ENCODE measurements at regions not wholly inside any gene's neighbourhood (a gene's known extent, or its start where the extent isn't known, plus 50 kb on each side); places are given as distances from the start of the nearest gene placed in this dataset.

DNA sequence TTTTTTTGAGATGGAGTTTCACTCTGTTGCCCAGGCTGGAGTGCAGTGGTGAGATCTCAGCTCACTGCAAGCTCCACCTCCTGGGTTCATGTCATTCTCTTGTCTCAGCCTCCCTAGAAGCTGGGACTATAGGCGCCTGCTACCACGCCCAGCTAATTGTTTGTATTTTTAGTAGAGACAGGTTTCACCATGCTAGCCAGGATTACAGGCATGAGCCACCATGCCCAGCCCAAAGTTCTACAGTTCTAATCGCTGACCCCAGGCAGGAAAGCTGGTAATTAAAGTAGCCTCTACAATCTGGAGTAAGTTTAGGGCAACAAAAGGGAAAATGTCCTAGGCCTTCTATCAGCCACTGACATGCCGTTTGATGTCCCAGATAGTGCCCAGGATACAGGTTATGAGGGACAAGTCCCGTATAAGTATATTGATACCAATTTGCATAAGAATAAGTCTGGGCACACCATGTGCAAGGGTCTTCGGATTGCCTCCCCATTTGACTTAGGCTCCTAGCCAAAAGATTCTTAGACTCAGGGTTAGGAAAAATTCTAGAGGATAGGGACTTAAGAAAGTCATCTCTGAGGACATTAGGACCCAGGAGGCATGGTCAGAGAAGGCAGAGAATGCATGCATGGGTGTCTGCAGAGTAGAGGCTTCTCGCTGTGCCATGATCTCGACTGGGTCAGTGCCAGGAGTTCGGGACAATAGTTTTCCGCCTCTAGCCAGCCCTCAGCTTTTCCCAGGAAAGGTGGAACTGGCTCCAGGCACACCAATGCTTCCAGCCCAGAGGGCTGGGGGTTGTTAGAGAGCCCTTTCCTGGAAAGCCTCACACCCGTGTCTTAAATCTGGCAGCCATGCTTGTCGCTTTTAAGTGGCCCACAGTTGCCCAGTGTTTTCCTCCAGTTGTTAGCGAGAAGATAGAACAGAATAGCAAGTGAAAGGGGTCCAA lies 1111.1 kb downstream of the TAF11L14 start:
- no peak for DNase-seq
- peaks cover 10% of the 10 kb centered on the region for H3K9me3 Mint-ChIP-seq (ENCODE audit: unreplicated experiment)
- Histone ChIP-seq H3K27me3 (replicated peaks; ENCODE audit: control insufficient read depth, insufficient read depth, low read length) (no peaks in the 10 kb centered on the region), H3K4me1 (no peaks in the 10 kb centered on the region), H3K4me3 (ENCODE audit: low read depth, low read length) (peak overlapping the region; percentile 24), H3K9me3 (no peaks in the 10 kb centered on the region), H3K36me3 (ENCODE audit: control insufficient read depth, insufficient read depth, low read length) (no peaks in the 10 kb centered on the region)
- H3K27ac Mint-ChIP-seq (ENCODE audit: unreplicated experiment): no peak overlapping the region
- no peaks in the 10 kb centered on the region for H3K27me3 Mint-ChIP-seq (ENCODE audit: insufficient read depth, unreplicated experiment)
- intact Hi-C loops (cut with micrococcal nuclease; ENCODE audit: unreplicated experiment): no loop called here
- H3K36me3 Mint-ChIP-seq (ENCODE audit: insufficient read depth, unreplicated experiment): no peaks in the 10 kb centered on the region
- BruUV-seq (replicated peaks): no TSS peak
- ChIA-PET CTCF (no interaction called here), POLR2A (interaction anchor here (0.6 kb wide), 1 partner anchor 65 kb away, joined by 4 read pairs; no protein-coding TSS in a partner anchor)
- TF ChIP-seq, protein P1, sequence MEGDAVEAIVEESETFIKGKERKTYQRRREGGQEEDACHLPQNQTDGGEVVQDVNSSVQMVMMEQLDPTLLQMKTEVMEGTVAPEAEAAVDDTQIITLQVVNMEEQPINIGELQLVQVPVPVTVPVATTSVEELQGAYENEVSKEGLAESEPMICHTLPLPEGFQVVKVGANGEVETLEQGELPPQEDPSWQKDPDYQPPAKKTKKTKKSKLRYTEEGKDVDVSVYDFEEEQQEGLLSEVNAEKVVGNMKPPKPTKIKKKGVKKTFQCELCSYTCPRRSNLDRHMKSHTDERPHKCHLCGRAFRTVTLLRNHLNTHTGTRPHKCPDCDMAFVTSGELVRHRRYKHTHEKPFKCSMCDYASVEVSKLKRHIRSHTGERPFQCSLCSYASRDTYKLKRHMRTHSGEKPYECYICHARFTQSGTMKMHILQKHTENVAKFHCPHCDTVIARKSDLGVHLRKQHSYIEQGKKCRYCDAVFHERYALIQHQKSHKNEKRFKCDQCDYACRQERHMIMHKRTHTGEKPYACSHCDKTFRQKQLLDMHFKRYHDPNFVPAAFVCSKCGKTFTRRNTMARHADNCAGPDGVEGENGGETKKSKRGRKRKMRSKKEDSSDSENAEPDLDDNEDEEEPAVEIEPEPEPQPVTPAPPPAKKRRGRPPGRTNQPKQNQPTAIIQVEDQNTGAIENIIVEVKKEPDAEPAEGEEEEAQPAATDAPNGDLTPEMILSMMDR (IDR thresholded peaks at IDR 0.05; ENCODE audit: insufficient read depth in 1 of 2, low read depth in 1 of 2, low read length in 1 of 2, severe bottlenecking in 1 of 2, unreplicated experiment in 1 of 2): no peak
- no peaks in the 10 kb centered on the region for H3K4me1 Mint-ChIP-seq (ENCODE audit: low read depth, unreplicated experiment)
- H3K4me3 Mint-ChIP-seq (ENCODE audit: unreplicated experiment): peak overlapping the region; percentile 72

DNA sequence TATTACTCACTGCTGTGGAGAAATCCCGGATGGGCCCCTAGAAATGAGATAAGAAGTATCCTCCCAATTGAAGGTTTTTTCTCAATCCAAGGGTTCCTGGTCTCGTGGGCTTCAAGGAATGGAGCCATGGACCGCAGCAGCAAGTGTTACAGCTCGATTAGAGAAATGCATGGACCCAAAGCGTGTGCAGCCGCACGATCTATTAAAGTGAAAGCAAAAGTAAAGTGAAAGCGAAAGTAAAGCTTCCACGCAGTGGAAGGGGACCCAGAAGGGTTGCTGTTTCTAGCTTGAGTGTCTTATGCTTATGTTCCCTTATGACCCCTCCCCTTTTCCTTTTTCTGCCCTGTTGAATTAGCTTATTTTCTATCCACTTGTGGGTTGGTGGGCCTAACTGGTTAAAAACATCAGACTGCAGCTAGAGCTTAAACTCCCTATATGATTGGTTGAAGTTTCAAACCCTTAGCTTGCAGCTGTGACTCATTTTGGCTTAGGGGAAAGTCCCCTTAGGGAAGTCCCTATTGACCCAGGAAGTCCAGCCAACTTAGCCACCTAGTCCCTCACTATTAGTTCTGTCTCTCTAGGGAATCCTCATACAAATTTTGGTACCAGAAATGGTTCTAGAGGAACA lies 1111.8 kb downstream of the TAF11L14 start:
- TF ChIP-seq, protein P1 (IDR thresholded peaks at IDR 0.05; ENCODE audit: insufficient read depth in 1 of 2, low read depth in 1 of 2, low read length in 1 of 2, severe bottlenecking in 1 of 2, unreplicated experiment in 1 of 2): no peak
- ChIA-PET POLR2A (interaction anchor here (0.6 kb wide), 1 partner anchor 64 kb away, joined by 4 read pairs; no protein-coding TSS in a partner anchor), CTCF (no interaction called here)
- Mint-ChIP-seq H3K4me1 (ENCODE audit: low read depth, unreplicated experiment) (no peaks in the 10 kb centered on the region), H3K27me3 (ENCODE audit: insufficient read depth, unreplicated experiment) (no peaks in the 10 kb centered on the region), H3K9me3 (ENCODE audit: unreplicated experiment) (peaks cover 10% of the 10 kb centered on the region), H3K4me3 (ENCODE audit: unreplicated experiment) (peak overlapping the region; percentile 72), H3K27ac (ENCODE audit: unreplicated experiment) (no peak overlapping the region), H3K36me3 (ENCODE audit: insufficient read depth, unreplicated experiment) (no peaks in the 10 kb centered on the region)
- intact Hi-C loops (cut with micrococcal nuclease; ENCODE audit: unreplicated experiment): no loop called here
- Histone ChIP-seq H3K9me3 (no peaks in the 10 kb centered on the region), H3K4me3 (ENCODE audit: low read depth, low read length) (peak overlapping the region; percentile 24), H3K27me3 (replicated peaks; ENCODE audit: control insufficient read depth, insufficient read depth, low read length) (no peaks in the 10 kb centered on the region), H3K36me3 (ENCODE audit: control insufficient read depth, insufficient read depth, low read length) (no peaks in the 10 kb centered on the region), H3K4me1 (no peaks in the 10 kb centered on the region)
- no peak for DNase-seq
- no TSS peak for BruUV-seq (replicated peaks)

DNA sequence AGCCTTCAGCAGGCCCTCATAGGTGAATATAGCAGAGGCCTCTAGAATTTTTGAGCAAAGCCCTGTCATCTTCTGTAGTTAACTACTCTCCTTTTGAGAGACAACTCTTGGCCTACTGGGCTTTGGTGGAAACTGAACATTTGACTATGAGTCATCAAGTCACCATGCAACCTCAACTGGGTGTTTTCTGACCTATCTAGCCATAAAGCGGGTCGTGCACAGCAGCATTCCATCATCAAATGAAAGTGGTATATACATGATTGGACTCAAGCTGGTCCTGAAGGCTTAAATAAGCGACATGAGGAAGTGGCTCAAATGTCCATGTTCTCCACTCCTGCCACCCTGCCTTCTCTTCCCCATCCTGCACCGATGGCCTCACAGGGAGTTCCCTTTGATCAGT lies 1115.5 kb downstream of the TAF11L14 start:
- H3K4me3 ChIP-seq (ENCODE audit: low read depth, low read length): no peak overlapping the region
- TF ChIP-seq, protein P1 (IDR thresholded peaks at IDR 0.05; ENCODE audit: insufficient read depth in 1 of 2, low read depth in 1 of 2, low read length in 1 of 2, severe bottlenecking in 1 of 2, unreplicated experiment in 1 of 2): no peak
- Mint-ChIP-seq H3K27ac (ENCODE audit: unreplicated experiment) (no peak overlapping the region), H3K9me3 (ENCODE audit: unreplicated experiment) (peaks cover 10% of the 10 kb centered on the region), H3K4me3 (ENCODE audit: unreplicated experiment) (no peak overlapping the region), H3K4me1 (ENCODE audit: low read depth, unreplicated experiment) (peaks cover 13% of the 10 kb centered on the region), H3K36me3 (ENCODE audit: insufficient read depth, unreplicated experiment) (no peaks in the 10 kb centered on the region), H3K27me3 (ENCODE audit: insufficient read depth, unreplicated experiment) (no peaks in the 10 kb centered on the region)
- no peak for DNase-seq
- no TSS peak for BruUV-seq (replicated peaks)
- H3K9me3 ChIP-seq: no peaks in the 10 kb centered on the region
- ChIA-PET POLR2A (interaction anchor here (0.6 kb wide), 1 partner anchor 1871 kb away, joined by 3 read pairs; no protein-coding TSS in a partner anchor), CTCF (no interaction called here)
- intact Hi-C loops (cut with micrococcal nuclease; ENCODE audit: unreplicated experiment): no loop called here
- no peaks in the 10 kb centered on the region for H3K36me3 ChIP-seq (ENCODE audit: control insufficient read depth, insufficient read depth, low read length)
- H3K4me1 ChIP-seq: peaks cover 16% of the 10 kb centered on the region
- H3K27me3 ChIP-seq (replicated peaks; ENCODE audit: control insufficient read depth, insufficient read depth, low read length): no peaks in the 10 kb centered on the region
